Stimulated activated CD4-positive, alpha-beta T cell treated with anti-CD3 and anti-CD28 coated beads, Interleukin-4, amount 100 ng/mL, for 1 hour (primary cell): ENCODE measurements at regions not wholly inside any gene's neighbourhood (a gene's known extent, or its start where the extent isn't known, plus 50 kb on each side); places are given as distances from the start of the nearest gene placed in this dataset.

Experiments used
- DNase-seq: peaks from one replicate; pipeline ENCODE4 v3.0.0-alpha.2; 2020

- DNase-seq: no peak
These were observed 363.9 kb upstream of the MEF2C start for GRCh38 chr5:89246864-89247263.

- DNase-seq: no peak
These were observed 363.3 kb upstream of the MEF2C start for GRCh38 chr5:89246252-89246651.

GRCh38 chr5:89243611-89244010 is 360.6 kb upstream of the MEF2C start:
- no peak for DNase-seq

- DNase-seq: no peak
These were observed 358.2 kb upstream of the MEF2C start for GRCh38 chr5:89241186-89241585.

DNA sequence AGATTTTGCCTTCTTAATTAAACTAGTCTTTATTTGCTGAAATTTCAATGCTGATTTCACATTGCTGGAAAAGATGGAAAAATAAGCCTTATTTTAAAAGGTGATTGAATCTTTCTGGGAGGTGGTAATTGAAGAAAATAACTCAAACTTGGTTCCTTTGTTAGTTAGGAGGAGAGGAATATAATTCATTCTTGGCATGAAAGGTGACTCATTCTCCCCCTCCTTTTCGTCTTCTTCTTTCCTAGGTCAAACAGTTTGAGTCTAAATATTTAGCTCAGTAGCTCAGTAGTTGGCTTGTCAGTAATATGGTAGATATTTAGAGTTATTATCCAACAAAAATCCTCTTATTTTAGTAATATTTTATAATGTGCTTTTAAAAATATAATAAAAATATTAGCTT is 353.9 kb upstream of the MEF2C start:
- DNase-seq: no peak

- no peak for DNase-seq
These were observed 350.5 kb upstream of the MEF2C start for GRCh38 chr5:89233462-89233861.

DNA sequence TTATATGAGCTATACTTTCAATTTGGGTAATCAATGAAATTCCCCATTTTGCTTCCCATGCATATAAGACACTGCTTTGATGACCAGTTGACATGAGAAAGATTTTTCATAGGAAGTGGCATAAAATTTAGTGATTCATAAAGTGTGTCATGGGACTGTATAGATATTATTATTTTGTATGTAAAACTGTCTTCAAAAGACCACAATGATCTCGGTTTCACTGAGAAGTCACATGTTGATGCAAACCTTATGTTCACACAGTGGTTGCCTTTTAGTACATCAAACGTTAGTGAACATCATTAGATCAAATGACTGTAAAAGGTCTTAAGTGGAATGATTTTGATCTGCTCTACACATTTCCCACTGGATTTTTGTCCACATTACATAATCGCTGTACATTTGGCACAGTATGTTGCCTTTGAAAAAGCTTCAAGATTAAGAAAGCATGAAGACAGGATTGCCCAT is 349.2 kb upstream of the MEF2C start:
- DNase-seq: no peak

DNA sequence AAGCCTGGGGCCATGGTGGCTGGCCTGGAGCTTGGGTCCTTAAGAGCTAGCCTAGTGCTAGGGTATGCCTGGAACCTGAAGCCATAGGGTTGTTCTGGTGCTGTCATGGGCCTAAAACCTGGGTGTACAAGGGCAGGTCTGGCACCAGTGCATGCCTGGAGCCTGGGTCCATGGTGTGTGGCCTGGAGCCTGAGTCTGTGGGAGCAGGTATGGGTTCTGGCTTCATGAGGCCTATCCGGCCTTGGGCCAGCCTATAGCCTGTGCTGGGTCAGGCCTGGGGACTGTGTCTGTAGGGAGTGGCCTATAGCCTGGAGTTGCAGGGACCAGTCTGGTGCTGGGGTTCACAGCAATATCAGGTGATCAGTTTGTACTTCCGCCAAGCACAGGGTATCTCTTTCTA is 347.2 kb upstream of the MEF2C start:
- no peak for DNase-seq

- DNase-seq: no peak
These were observed 346.5 kb upstream of the MEF2C start for GRCh38 chr5:89229331-89230070.

- no peak for DNase-seq
These were observed 345.4 kb upstream of the MEF2C start for GRCh38 chr5:89228355-89228754.

DNA sequence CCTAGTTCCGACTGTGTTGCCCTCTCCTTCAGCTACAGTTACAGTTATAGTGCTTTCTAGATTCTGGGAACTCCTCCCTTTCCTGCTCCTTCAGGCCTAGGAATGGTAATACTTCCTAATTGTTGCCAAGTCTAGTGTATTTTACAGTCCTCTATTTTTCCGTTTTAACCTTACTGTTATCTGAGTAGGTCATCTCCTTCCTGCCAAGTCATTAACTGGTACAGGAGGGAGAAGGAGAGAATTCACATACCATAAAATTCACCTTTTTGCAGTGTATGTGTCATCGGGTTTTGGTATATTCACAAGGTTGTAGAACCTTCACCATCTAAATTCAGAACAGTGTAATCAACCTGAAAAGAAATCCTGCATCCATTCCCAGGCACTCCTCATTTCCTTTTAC is 335.4 kb upstream of the MEF2C start:
- no peak for DNase-seq

DNA sequence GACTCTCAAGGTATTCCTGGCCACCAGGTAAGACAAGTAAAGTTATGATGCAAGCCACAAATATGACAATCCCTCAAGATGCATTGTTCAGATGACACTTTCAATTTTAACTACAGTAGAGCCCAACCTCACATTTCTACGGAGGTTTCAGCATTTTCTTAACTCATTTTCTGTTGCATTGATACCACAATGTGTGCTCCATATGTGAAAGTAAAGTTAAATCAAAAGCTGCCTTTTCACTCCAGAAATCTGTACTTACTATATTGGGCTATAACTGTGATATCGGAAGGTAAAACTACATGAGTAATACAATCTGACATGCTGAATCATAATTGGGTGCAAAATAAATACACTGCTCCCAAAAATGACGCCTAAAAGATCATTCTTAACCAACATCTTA is 333.6 kb upstream of the MEF2C start:
- no peak for DNase-seq

DNA sequence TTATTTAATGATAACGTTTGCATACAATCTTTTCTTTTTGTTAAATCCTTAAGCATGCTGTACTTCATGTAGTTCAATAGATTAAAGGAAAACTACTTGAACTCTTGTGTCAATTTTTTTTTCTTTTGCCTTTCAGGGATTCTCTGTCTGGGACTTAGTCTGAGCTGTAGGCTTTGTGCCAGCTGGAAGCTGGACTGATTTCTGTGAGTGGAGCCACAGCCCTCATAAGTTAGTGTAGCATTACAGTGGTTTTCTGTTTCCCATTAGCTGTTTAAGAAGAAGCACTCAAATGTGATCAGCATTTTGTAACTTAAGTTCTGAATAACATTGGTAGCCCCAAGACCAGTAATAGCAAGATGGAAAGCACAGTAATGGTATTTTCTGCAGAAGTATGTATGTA is 330.6 kb upstream of the MEF2C start:
- DNase-seq: no peak

GRCh38 chr5:89211836-89212235 is 328.9 kb upstream of the MEF2C start:
- no peak for DNase-seq

- DNase-seq: no peak
These were observed 325.8 kb upstream of the MEF2C start for GRCh38 chr5:89208811-89209210.

GRCh38 chr5:89208392-89208791 is 325.4 kb upstream of the MEF2C start:
- DNase-seq: no peak

GRCh38 chr5:89204756-89205155 is 321.8 kb upstream of the MEF2C start:
- no peak for DNase-seq

GRCh38 chr5:89203611-89204010 is 320.6 kb upstream of the MEF2C start:
- no peak for DNase-seq

GRCh38 chr5:89200899-89201298 is 317.9 kb upstream of the MEF2C start:
- no peak for DNase-seq

- DNase-seq: no peak
These were observed 316.3 kb upstream of the MEF2C start for GRCh38 chr5:89199306-89199705.

- no peak for DNase-seq
These were observed 308.4 kb upstream of the MEF2C start for GRCh38 chr5:89191374-89191773.

GRCh38 chr5:89190515-89191265 is 307.7 kb upstream of the MEF2C start:
- DNase-seq: no peak

- DNase-seq: no peak
These were observed 305.0 kb upstream of the MEF2C start for GRCh38 chr5:89187883-89188465.

GRCh38 chr5:89187268-89187667 is 304.3 kb upstream of the MEF2C start:
- no peak for DNase-seq
